Fibroblast of villous mesenchyme (primary cell): ENCODE measurements at regions not wholly inside any gene's neighbourhood (a gene's known extent, or its start where the extent isn't known, plus 50 kb on each side); places are given as distances from the start of the nearest gene placed in this dataset.

Experiments used
- DNase-seq: peaks from one replicate; pipeline ENCODE4 v3.0.0-alpha.2; 2010; ENCODE audit warnings: low read depth
- H3K4me3 ChIP-seq: 2 replicates; pipeline ENCODE4 v1.5.1; 2011; ENCODE audit warnings: low read depth, mild to moderate bottlenecking, low read length
- CTCF ChIP-seq: IDR thresholded peaks from 2 replicates; pipeline ENCODE4 v1.5.1; 2012; ENCODE audit warnings: low read depth, mild to moderate bottlenecking, low read length; ENCODE audit not compliant: insufficient read depth

- H3K4me3 ChIP-seq = no peak overlapping the region
- no peak for TF ChIP-seq CTCF
- no peak for DNase-seq
These were observed 122.6 kb downstream of the USP22 start for GRCh38 chr17:20920095-20920814.

- no peak overlapping the region for H3K4me3 ChIP-seq
- peak; percentile 70 for DNase-seq
These were observed 122.0 kb downstream of the USP22 start for GRCh38 chr17:20920815-20921199.

GRCh38 chr17:20922128-20922670 is 120.6 kb downstream of the USP22 start:
- DNase-seq = peak; percentile 72
- TF ChIP-seq CTCF = no peak
- H3K4me3 ChIP-seq = no peak overlapping the region

More at GRCh38 chr17:20920815-20921199, 122.0 kb downstream of the USP22 start:
- no peak for TF ChIP-seq CTCF

GRCh38 chr17:20924306-20924705 is 118.5 kb downstream of the USP22 start:
- no peak for DNase-seq
- H3K4me3 ChIP-seq = no peak overlapping the region
- TF ChIP-seq CTCF = no peak

- peak; percentile 41 for DNase-seq
- no peak overlapping the region for H3K4me3 ChIP-seq
- TF ChIP-seq CTCF = no peak
These were observed 117.7 kb downstream of the USP22 start for GRCh38 chr17:20925091-20925490.

- TF ChIP-seq CTCF = no peak
- no peak for DNase-seq
- no peak overlapping the region for H3K4me3 ChIP-seq
These were observed 116.9 kb downstream of the USP22 start for GRCh38 chr17:20925954-20926353.

GRCh38 chr17:20926532-20926931 is 116.3 kb downstream of the USP22 start:
- TF ChIP-seq CTCF = no peak
- DNase-seq = peak; percentile 30
- no peak overlapping the region for H3K4me3 ChIP-seq
